ENCODE measurements at regions not wholly inside any gene's neighbourhood (a gene's known extent, or its start where the extent isn't known, plus 50 kb on each side); places are given as distances from the start of the nearest gene placed in this dataset.

- Histone ChIP-seq H3K9me3 (ENCODE audit: control extremely low read depth in 1 of 5, control insufficient read depth in 4 of 5, insufficient read depth in 2 of 5, low read depth in 1 of 5, low read length in 4 of 5) (no peaks in the 10 kb centered on the region), H3K4me1 (ENCODE audit: control extremely low read depth in 1 of 4, control insufficient read depth in 4 of 4, insufficient read depth in 4 of 4, low read length in 3 of 4) (peaks cover 0 to 6% (median 2%) of the 10 kb centered on the region in 4 experiments), H3K4me3 (ENCODE audit: control insufficient read depth in 1 of 7, extremely low read depth in 1 of 7, insufficient read depth in 4 of 7, low read depth in 2 of 7, low read length in 6 of 7) (no peak overlapping the region), H3K27me3 (replicated peaks in 2 of 5; ENCODE audit: control insufficient read depth in 4 of 5, insufficient read depth in 5 of 5, low read length in 4 of 5) (no peaks in the 10 kb centered on the region), H3K36me3 (ENCODE audit: control insufficient read depth in 4 of 4, insufficient read depth in 4 of 4, low read length in 3 of 4) (no peaks in the 10 kb centered on the region), H3K27ac (ENCODE audit: insufficient read depth in 1 of 2, low read depth in 1 of 2, low read length in 2 of 2, poor library complexity in 1 of 2, severe bottlenecking in 2 of 2) (no peak overlapping the region)
- ChIA-PET POLR2A (no interaction called here), CTCF (interaction anchor here (1.1 to 1.5 kb wide), 2 partner anchors 8 to 23 kb away, joined by 4 to 5 read pairs; no protein-coding TSS in a partner anchor)
- 100% methylated on average over 2 of the region's 4 CpGs for WGBS (ENCODE audit: insufficient coverage)
- DNase-seq, result no peak
Observed at GRCh38 chr3:107962037-107962436, 128.8 kb downstream of the CD47 start.

- ChIA-PET CTCF (no interaction called here), POLR2A (no interaction called here)
- Histone ChIP-seq H3K36me3 (ENCODE audit: control insufficient read depth in 4 of 4, insufficient read depth in 4 of 4, low read length in 3 of 4) (no peaks in the 10 kb centered on the region), H3K4me1 (ENCODE audit: control extremely low read depth in 1 of 4, control insufficient read depth in 4 of 4, insufficient read depth in 4 of 4, low read length in 3 of 4) (peaks cover 0 to 12% (median 4%) of the 10 kb centered on the region in 4 experiments), H3K27ac (ENCODE audit: insufficient read depth in 1 of 2, low read depth in 1 of 2, low read length in 2 of 2, poor library complexity in 1 of 2, severe bottlenecking in 2 of 2) (no peak overlapping the region), H3K9me3 (ENCODE audit: control extremely low read depth in 1 of 5, control insufficient read depth in 4 of 5, insufficient read depth in 2 of 5, low read depth in 1 of 5, low read length in 4 of 5) (no peaks in the 10 kb centered on the region), H3K27me3 (replicated peaks in 2 of 5; ENCODE audit: control insufficient read depth in 4 of 5, insufficient read depth in 5 of 5, low read length in 4 of 5) (no peaks in the 10 kb centered on the region), H3K4me3 (ENCODE audit: control insufficient read depth in 1 of 7, extremely low read depth in 1 of 7, insufficient read depth in 4 of 7, low read depth in 2 of 7, low read length in 6 of 7) (no peak overlapping the region)
- 100% methylated on average over 1 of the region's 2 CpGs for WGBS (ENCODE audit: insufficient coverage)
- no peak for DNase-seq
Observed at GRCh38 chr3:107959550-107960154, 131.2 kb downstream of the CD47 start.

GRCh38 chr3:107958146-107958545 lies 132.7 kb downstream of the CD47 start:
- ChIA-PET POLR2A (interaction anchor here (0.6 kb wide), 1 partner anchor 270 kb away, joined by 3 read pairs; no protein-coding TSS in a partner anchor), CTCF (interaction anchor here (0.9 kb wide), 1 partner anchor 17 kb away, joined by 3 read pairs; no protein-coding TSS in a partner anchor)
- H3K27ac ChIP-seq (ENCODE audit: insufficient read depth in 1 of 2, low read depth in 1 of 2, low read length in 2 of 2, poor library complexity in 1 of 2, severe bottlenecking in 2 of 2), result no peak overlapping the region
- WGBS (ENCODE audit: insufficient coverage), result 100% methylated on average over 1 of the region's 1 CpG
- H3K4me1 ChIP-seq (ENCODE audit: control extremely low read depth in 1 of 4, control insufficient read depth in 4 of 4, insufficient read depth in 4 of 4, low read length in 3 of 4), result peaks cover 0 to 26% (median 10%) of the 10 kb centered on the region in 4 experiments
- H3K36me3 ChIP-seq (ENCODE audit: control insufficient read depth in 4 of 4, insufficient read depth in 4 of 4, low read length in 3 of 4), result no peaks in the 10 kb centered on the region
- DNase-seq, result no peak
- no peaks in the 10 kb centered on the region for H3K9me3 ChIP-seq (ENCODE audit: control extremely low read depth in 1 of 5, control insufficient read depth in 4 of 5, insufficient read depth in 2 of 5, low read depth in 1 of 5, low read length in 4 of 5)
- H3K4me3 ChIP-seq (ENCODE audit: control insufficient read depth in 1 of 7, extremely low read depth in 1 of 7, insufficient read depth in 4 of 7, low read depth in 2 of 7, low read length in 6 of 7), result no peak overlapping the region
- H3K27me3 ChIP-seq (replicated peaks in 2 of 5; ENCODE audit: control insufficient read depth in 4 of 5, insufficient read depth in 5 of 5, low read length in 4 of 5), result no peaks in the 10 kb centered on the region

GRCh38 chr3:107956991-107957900 lies 133.6 kb downstream of the CD47 start:
- Histone ChIP-seq H3K4me1 (ENCODE audit: control extremely low read depth in 1 of 4, control insufficient read depth in 4 of 4, insufficient read depth in 4 of 4, low read length in 3 of 4) (peaks cover 0 to 28% (median 12%) of the 10 kb centered on the region in 4 experiments), H3K27me3 (replicated peaks in 2 of 5; ENCODE audit: control insufficient read depth in 4 of 5, insufficient read depth in 5 of 5, low read length in 4 of 5) (no peaks in the 10 kb centered on the region), H3K27ac (ENCODE audit: insufficient read depth in 1 of 2, low read depth in 1 of 2, low read length in 2 of 2, poor library complexity in 1 of 2, severe bottlenecking in 2 of 2) (no peak overlapping the region), H3K36me3 (ENCODE audit: control insufficient read depth in 4 of 4, insufficient read depth in 4 of 4, low read length in 3 of 4) (no peaks in the 10 kb centered on the region), H3K4me3 (ENCODE audit: control insufficient read depth in 1 of 7, extremely low read depth in 1 of 7, insufficient read depth in 4 of 7, low read depth in 2 of 7, low read length in 6 of 7) (no peak overlapping the region), H3K9me3 (ENCODE audit: control extremely low read depth in 1 of 5, control insufficient read depth in 4 of 5, insufficient read depth in 2 of 5, low read depth in 1 of 5, low read length in 4 of 5) (no peaks in the 10 kb centered on the region)
- ChIA-PET POLR2A (no interaction called here), CTCF (interaction anchor here (1.5 kb wide), 1 partner anchor 30 kb away, joined by 3 read pairs; no protein-coding TSS in a partner anchor)
- no peak for DNase-seq
- 83% methylated on average over 6 of the region's 10 CpGs for WGBS (ENCODE audit: insufficient coverage)

- Histone ChIP-seq H3K9me3 (ENCODE audit: control extremely low read depth in 1 of 5, control insufficient read depth in 4 of 5, insufficient read depth in 2 of 5, low read depth in 1 of 5, low read length in 4 of 5) (no peaks in the 10 kb centered on the region), H3K4me1 (ENCODE audit: control extremely low read depth in 1 of 4, control insufficient read depth in 4 of 4, insufficient read depth in 4 of 4, low read length in 3 of 4) (peaks cover 0 to 28% (median 12%) of the 10 kb centered on the region in 4 experiments), H3K27ac (ENCODE audit: insufficient read depth in 1 of 2, low read depth in 1 of 2, low read length in 2 of 2, poor library complexity in 1 of 2, severe bottlenecking in 2 of 2) (no peak overlapping the region), H3K4me3 (ENCODE audit: control insufficient read depth in 1 of 7, extremely low read depth in 1 of 7, insufficient read depth in 4 of 7, low read depth in 2 of 7, low read length in 6 of 7) (no peak overlapping the region), H3K27me3 (replicated peaks in 2 of 5; ENCODE audit: control insufficient read depth in 4 of 5, insufficient read depth in 5 of 5, low read length in 4 of 5) (no peaks in the 10 kb centered on the region), H3K36me3 (ENCODE audit: control insufficient read depth in 4 of 4, insufficient read depth in 4 of 4, low read length in 3 of 4) (no peaks in the 10 kb centered on the region)
- POLR2A ChIA-PET, result no interaction called here
- no peak for DNase-seq
- CTCF ChIA-PET, result no interaction called here
- WGBS (ENCODE audit: insufficient coverage), result 100% methylated on average over 1 of the region's 2 CpGs
Observed at GRCh38 chr3:107954845-107955244, 136.0 kb downstream of the CD47 start.

- peaks cover 0 to 28% (median 12%) of the 10 kb centered on the region in 4 experiments for H3K4me1 ChIP-seq (ENCODE audit: control extremely low read depth in 1 of 4, control insufficient read depth in 4 of 4, insufficient read depth in 4 of 4, low read length in 3 of 4)
- 11% methylated on average over 3 of the region's 3 CpGs for WGBS (ENCODE audit: insufficient coverage)
- ChIA-PET CTCF (no interaction called here), POLR2A (no interaction called here)
- no peak overlapping the region for H3K27ac ChIP-seq (ENCODE audit: insufficient read depth in 1 of 2, low read depth in 1 of 2, low read length in 2 of 2, poor library complexity in 1 of 2, severe bottlenecking in 2 of 2)
- DNase-seq, result peak; percentile 39 to 81 (median 69)
- no peaks in the 10 kb centered on the region for H3K36me3 ChIP-seq (ENCODE audit: control insufficient read depth in 4 of 4, insufficient read depth in 4 of 4, low read length in 3 of 4)
- H3K4me3 ChIP-seq (ENCODE audit: control insufficient read depth in 1 of 7, extremely low read depth in 1 of 7, insufficient read depth in 4 of 7, low read depth in 2 of 7, low read length in 6 of 7), result no peak overlapping the region
- H3K27me3 ChIP-seq (replicated peaks in 2 of 5; ENCODE audit: control insufficient read depth in 4 of 5, insufficient read depth in 5 of 5, low read length in 4 of 5), result no peaks in the 10 kb centered on the region
- no peaks in the 10 kb centered on the region for H3K9me3 ChIP-seq (ENCODE audit: control extremely low read depth in 1 of 5, control insufficient read depth in 4 of 5, insufficient read depth in 2 of 5, low read depth in 1 of 5, low read length in 4 of 5)
Observed at GRCh38 chr3:107953722-107954121, 137.1 kb downstream of the CD47 start.

- ChIA-PET CTCF (interaction anchor here (1.0 kb wide), 1 partner anchor 16 kb away, joined by 3 read pairs; no protein-coding TSS in a partner anchor), POLR2A (interaction anchor here (0.7 kb wide), 1 partner anchor 10 kb away, joined by 4 read pairs; no protein-coding TSS in a partner anchor)
- Histone ChIP-seq H3K36me3 (ENCODE audit: control insufficient read depth in 4 of 4, insufficient read depth in 4 of 4, low read length in 3 of 4) (no peaks in the 10 kb centered on the region), H3K4me1 (ENCODE audit: control extremely low read depth in 1 of 4, control insufficient read depth in 4 of 4, insufficient read depth in 4 of 4, low read length in 3 of 4) (peaks cover 0 to 22% (median 10%) of the 10 kb centered on the region in 4 experiments), H3K27ac (ENCODE audit: insufficient read depth in 1 of 2, low read depth in 1 of 2, low read length in 2 of 2, poor library complexity in 1 of 2, severe bottlenecking in 2 of 2) (no peak overlapping the region), H3K4me3 (ENCODE audit: control insufficient read depth in 1 of 7, extremely low read depth in 1 of 7, insufficient read depth in 4 of 7, low read depth in 2 of 7, low read length in 6 of 7) (no peak overlapping the region), H3K9me3 (ENCODE audit: control extremely low read depth in 1 of 5, control insufficient read depth in 4 of 5, insufficient read depth in 2 of 5, low read depth in 1 of 5, low read length in 4 of 5) (no peaks in the 10 kb centered on the region), H3K27me3 (replicated peaks in 2 of 5; ENCODE audit: control insufficient read depth in 4 of 5, insufficient read depth in 5 of 5, low read length in 4 of 5) (no peaks in the 10 kb centered on the region)
- 83% methylated on average over 1 of the region's 2 CpGs for WGBS (ENCODE audit: insufficient coverage)
- DNase-seq, result no peak
Observed at GRCh38 chr3:107951126-107951525, 139.7 kb downstream of the CD47 start.

Data from common myeloid progenitor, CD34-positive (primary cell).